RWPE2 (cell line): ENCODE measurements at regions not wholly inside any gene's neighbourhood (a gene's known extent, or its start where the extent isn't known, plus 50 kb on each side); places are given as distances from the start of the nearest gene placed in this dataset.

Experiments used
- ATAC-seq: fragments of 200-7000 bp; cut with Tn5 transposase; 3 replicates; pipeline ENCODE4 v1.9.1; 2021; ENCODE audit warnings: low read depth
- DNase-seq: peaks from one replicate; pipeline ENCODE4 v3.0.0-alpha.2; 2020; ENCODE audit warnings: low spot score
- H3K27ac ChIP-seq: fragments of 450-650 bp; 2 replicates; pipeline ENCODE4 v1.5.1; 2017; ENCODE audit warnings: mild to moderate bottlenecking; ENCODE audit not compliant: poor library complexity, severe bottlenecking
- H3K27me3 ChIP-seq: fragments of 250-450 bp; sonication (Bioruptor Pico); 2 replicates; pipeline ENCODE4 v1.5.1; 2021; ENCODE audit warnings: mild to moderate bottlenecking, moderate library complexity; ENCODE audit not compliant: insufficient read depth, poor library complexity, severe bottlenecking
- H3K36me3 ChIP-seq: fragments of 250-450 bp; sonication (Bioruptor Pico); 2 replicates; pipeline ENCODE4 v1.5.1; 2020; ENCODE audit warnings: low read depth, mild to moderate bottlenecking, moderate library complexity
- H3K4me1 ChIP-seq: fragments of 250-450 bp; sonication (Bioruptor Pico); 2 replicates; pipeline ENCODE4 v1.5.1; 2021; ENCODE audit warnings: mild to moderate bottlenecking, moderate library complexity; ENCODE audit not compliant: insufficient read depth, poor library complexity, severe bottlenecking
- H3K4me3 ChIP-seq: fragments of 250-450 bp; sonication (Bioruptor Pico); 2 replicates; pipeline ENCODE4 v1.5.1; 2021; ENCODE audit warnings: mild to moderate bottlenecking, moderate library complexity; ENCODE audit not compliant: severe bottlenecking
- H3K9me3 ChIP-seq: fragments of 250-450 bp; sonication (Bioruptor Pico); 2 replicates; pipeline ENCODE4 v1.5.1; 2021; ENCODE audit warnings: mild to moderate bottlenecking, moderate library complexity; ENCODE audit not compliant: severe bottlenecking
- CTCF ChIP-seq: fragments of 450-650 bp; IDR thresholded peaks from one replicate; pipeline ENCODE4 v1.5.1; 2017; ENCODE audit warnings: mild to moderate bottlenecking, moderate library complexity; ENCODE audit not compliant: poor library complexity, severe bottlenecking

DNA sequence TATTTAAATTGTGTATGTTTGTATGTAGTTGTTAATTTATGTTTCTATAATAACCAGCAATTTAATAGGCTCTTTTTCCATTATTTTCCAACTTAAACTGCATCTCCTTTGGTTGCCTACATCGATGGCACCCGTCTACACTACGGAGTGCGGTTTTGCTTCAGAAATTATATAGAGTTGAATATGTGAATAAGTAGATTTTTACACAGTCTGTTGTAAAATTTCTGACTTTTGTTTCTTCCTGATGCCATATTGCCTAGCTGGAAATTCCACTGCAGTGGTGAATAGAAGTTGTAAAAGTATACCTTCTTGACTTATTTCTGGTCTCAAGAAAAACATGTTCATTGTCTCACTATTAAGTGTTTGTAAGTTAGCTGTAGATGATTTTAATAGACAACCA is 404.1 kb upstream of the EPHA7 start:
- ATAC-seq = no peak
- no peaks in the 10 kb centered on the region for H3K27me3 ChIP-seq
- no peak overlapping the region for H3K4me3 ChIP-seq
- H3K36me3 ChIP-seq = no peaks in the 10 kb centered on the region
- no peak for DNase-seq
- no peaks in the 10 kb centered on the region for H3K9me3 ChIP-seq
- no peak for TF ChIP-seq CTCF
- H3K27ac ChIP-seq = no peak overlapping the region
- H3K4me1 ChIP-seq = no peaks in the 10 kb centered on the region

- ATAC-seq (no peak), DNase-seq (no peak)
- no peaks in the 10 kb centered on the region for H3K4me1 ChIP-seq
- H3K36me3 ChIP-seq = no peaks in the 10 kb centered on the region
- H3K9me3 ChIP-seq = no peaks in the 10 kb centered on the region
- H3K27me3 ChIP-seq = no peaks in the 10 kb centered on the region
- H3K27ac ChIP-seq = no peak overlapping the region
- H3K4me3 ChIP-seq = no peak overlapping the region
- no peak for TF ChIP-seq CTCF
These were observed 403.3 kb upstream of the EPHA7 start for GRCh38 chr6:93822434-93823265.

DNA sequence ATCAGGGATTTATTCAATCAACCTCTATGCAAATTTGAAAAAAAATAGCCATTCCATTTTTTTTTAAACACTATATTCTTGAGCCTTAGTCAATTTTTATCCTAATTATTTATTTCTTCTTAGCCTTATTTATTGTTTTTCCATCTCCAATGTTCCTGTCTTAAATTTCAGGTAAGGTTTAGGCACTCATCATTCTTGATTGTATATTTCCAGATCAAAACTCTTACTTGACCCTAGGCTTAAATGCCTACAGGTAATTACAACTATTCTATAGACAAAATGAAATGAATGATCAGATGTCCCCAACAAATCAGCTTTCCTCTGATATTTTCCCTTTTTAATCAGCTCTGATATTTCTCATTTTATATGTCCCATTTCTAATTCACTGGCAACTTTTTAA is 402.6 kb upstream of the EPHA7 start:
- no peak overlapping the region for H3K4me3 ChIP-seq
- peaks cover 2% of the 10 kb centered on the region for H3K27me3 ChIP-seq
- DNase-seq = no peak
- no peaks in the 10 kb centered on the region for H3K9me3 ChIP-seq
- no peak for TF ChIP-seq CTCF
- H3K4me1 ChIP-seq = no peaks in the 10 kb centered on the region
- no peak overlapping the region for H3K27ac ChIP-seq
- H3K36me3 ChIP-seq = no peaks in the 10 kb centered on the region
- ATAC-seq = no peak

- no peak for TF ChIP-seq CTCF
- peaks cover 5% of the 10 kb centered on the region for H3K27me3 ChIP-seq
- no peak overlapping the region for H3K4me3 ChIP-seq
- H3K9me3 ChIP-seq = no peaks in the 10 kb centered on the region
- ATAC-seq (no peak), DNase-seq (no peak)
- H3K36me3 ChIP-seq = no peaks in the 10 kb centered on the region
- H3K27ac ChIP-seq = no peak overlapping the region
- H3K4me1 ChIP-seq = no peaks in the 10 kb centered on the region
These were observed 401.2 kb upstream of the EPHA7 start for GRCh38 chr6:93820465-93821082.

DNA sequence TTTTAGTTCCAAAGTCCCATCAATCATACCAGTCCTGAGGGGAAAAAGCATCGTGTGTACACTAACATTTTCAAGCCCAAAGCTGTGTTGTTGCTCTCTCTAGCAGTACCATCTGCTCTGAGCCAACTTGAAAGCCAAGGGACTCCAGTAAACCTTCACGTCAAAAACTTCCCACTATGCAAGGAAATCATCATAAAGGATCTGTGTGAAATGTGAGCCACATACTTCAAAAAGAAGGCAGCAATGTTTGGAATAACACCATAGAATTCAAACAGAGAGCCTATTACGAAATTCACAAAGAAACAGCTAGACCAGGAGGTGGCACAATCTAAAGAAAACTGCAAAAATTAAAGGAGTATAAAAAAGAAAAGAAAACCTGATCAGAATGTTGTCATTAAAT is 399.8 kb upstream of the EPHA7 start:
- no peaks in the 10 kb centered on the region for H3K4me1 ChIP-seq
- no peaks in the 10 kb centered on the region for H3K9me3 ChIP-seq
- no peaks in the 10 kb centered on the region for H3K36me3 ChIP-seq
- DNase-seq (no peak), ATAC-seq (no peak)
- no peak for TF ChIP-seq CTCF
- peaks cover 5% of the 10 kb centered on the region for H3K27me3 ChIP-seq
- no peak overlapping the region for H3K27ac ChIP-seq
- no peak overlapping the region for H3K4me3 ChIP-seq
